WERI-Rb-1 (cell line): ENCODE measurements at regions not wholly inside any gene's neighbourhood (a gene's known extent, or its start where the extent isn't known, plus 50 kb on each side); places are given as distances from the start of the nearest gene placed in this dataset.

Experiments
- DNase-seq: peaks from one replicate; pipeline ENCODE4 v3.0.0-alpha.2; 2020
- H3K27ac ChIP-seq: fragments of 250-450 bp; sonication (Bioruptor Pico); 2 replicates; pipeline ENCODE4 v1.5.1; 2020; ENCODE audit warnings: mild to moderate bottlenecking, moderate library complexity
- H3K27me3 ChIP-seq: fragments of 250-450 bp; sonication (Bioruptor Pico); 2 replicates; pipeline ENCODE4 v1.5.1; 2021; ENCODE audit warnings: mild to moderate bottlenecking, low read depth, moderate library complexity; ENCODE audit not compliant: insufficient read depth, severe bottlenecking
- H3K36me3 ChIP-seq: fragments of 250-450 bp; sonication (Bioruptor Pico); 2 replicates; pipeline ENCODE4 v1.5.1; 2020; ENCODE audit warnings: mild to moderate bottlenecking, moderate library complexity
- H3K4me3 ChIP-seq: 2 replicates; pipeline ENCODE4 v1.5.1; 2011; ENCODE audit warnings: low read depth, mild to moderate bottlenecking, control low read depth, low read length
- H3K9me3 ChIP-seq: fragments of 250-450 bp; sonication (Bioruptor Pico); 2 replicates; pipeline ENCODE4 v1.5.1; 2021; ENCODE audit warnings: mild to moderate bottlenecking, moderate library complexity; ENCODE audit not compliant: severe bottlenecking
- CTCF ChIP-seq: IDR thresholded peaks from 2 replicates; pipeline ENCODE4 v1.5.1; 2011; ENCODE audit warnings: low read depth, mild to moderate bottlenecking, control low read depth, inconsistent platforms, low read length

GRCh38 chrX:46209768-46210167 lies 335.5 kb downstream of the ZNF674 start:
- peaks cover 4% of the 10 kb centered on the region for H3K27me3 ChIP-seq
- TF ChIP-seq CTCF: no peak
- H3K36me3 ChIP-seq: no peaks in the 10 kb centered on the region
- no peak overlapping the region for H3K27ac ChIP-seq
- no peak for DNase-seq
- no peaks in the 10 kb centered on the region for H3K9me3 ChIP-seq
- no peak overlapping the region for H3K4me3 ChIP-seq

- no peak for TF ChIP-seq CTCF
- Histone ChIP-seq H3K36me3 (no peaks in the 10 kb centered on the region), H3K27me3 (peaks cover 5% of the 10 kb centered on the region), H3K27ac (no peak overlapping the region), H3K4me3 (no peak overlapping the region), H3K9me3 (no peaks in the 10 kb centered on the region)
- DNase-seq: no peak
Measured at GRCh38 chrX:46209037-46209436, 336.2 kb downstream of the ZNF674 start.

- no peaks in the 10 kb centered on the region for H3K36me3 ChIP-seq
- no peak for DNase-seq
- no peak for TF ChIP-seq CTCF
Measured at GRCh38 chrX:46208225-46208854, 336.9 kb downstream of the ZNF674 start.

GRCh38 chrX:46204721-46205422 lies 340.3 kb downstream of the ZNF674 start:
- DNase-seq: no peak
- H3K27ac ChIP-seq: no peak overlapping the region
- no peak for TF ChIP-seq CTCF
- no peaks in the 10 kb centered on the region for H3K36me3 ChIP-seq
- H3K27me3 ChIP-seq: peaks cover 12% of the 10 kb centered on the region
- H3K9me3 ChIP-seq: no peaks in the 10 kb centered on the region
- no peak overlapping the region for H3K4me3 ChIP-seq

More at GRCh38 chrX:46208225-46208854, 336.9 kb downstream of the ZNF674 start:
- peaks cover 9% of the 10 kb centered on the region for H3K27me3 ChIP-seq
- H3K4me3 ChIP-seq: no peak overlapping the region
- no peaks in the 10 kb centered on the region for H3K9me3 ChIP-seq
- H3K27ac ChIP-seq: no peak overlapping the region

GRCh38 chrX:46202733-46203514 lies 342.3 kb downstream of the ZNF674 start:
- H3K27me3 ChIP-seq: peaks cover 13% of the 10 kb centered on the region
- TF ChIP-seq CTCF: no peak
- H3K27ac ChIP-seq: no peak overlapping the region
- no peak overlapping the region for H3K4me3 ChIP-seq
- H3K36me3 ChIP-seq: no peaks in the 10 kb centered on the region
- no peak for DNase-seq
- H3K9me3 ChIP-seq: no peaks in the 10 kb centered on the region
